ENCODE measurements at regions not wholly inside any gene's neighbourhood (a gene's known extent, or its start where the extent isn't known, plus 50 kb on each side); places are given as distances from the start of the nearest gene placed in this dataset.

DNA sequence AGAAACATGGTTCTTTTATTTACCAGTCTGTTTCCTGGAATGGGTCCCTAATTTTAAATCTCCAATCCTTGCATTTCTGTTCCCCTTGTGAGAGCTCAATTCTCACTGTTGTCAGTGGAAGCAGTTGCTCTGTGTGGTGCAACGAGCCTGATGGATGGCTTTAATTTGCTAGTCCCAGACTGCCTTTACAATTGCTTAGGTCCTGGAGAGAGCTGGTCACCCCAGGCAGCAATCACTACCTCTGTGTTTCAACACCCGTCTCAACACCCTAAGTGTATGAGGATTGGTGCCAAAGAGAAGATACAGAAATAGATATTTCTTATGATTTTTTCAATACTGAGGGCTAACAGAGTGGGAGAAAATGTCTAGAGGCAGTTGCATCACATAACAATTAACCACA is 873.8 kb downstream of the GLUD2 start:
- 0% methylated on average over 2 of the region's 2 CpGs for WGBS (ENCODE audit: insufficient coverage, low coverage, missing lambda C conversion rate)
- in situ Hi-C loops (cut with MboI), result no loop called here
- POLR2A ChIA-PET, result no interaction called here
- TF ChIP-seq PATZ1 (CRISPR knock-in tag; IDR thresholded peaks at IDR 0.05; ENCODE audit: borderline replicate concordance) (no peak), HMG20B (CRISPR knock-in tag; IDR thresholded peaks at IDR 0.05) (no peak), HBP1 (CRISPR knock-in tag; IDR thresholded peaks at IDR 0.05) (no peak), ZSCAN29 (IDR thresholded peaks at IDR 0.05) (no peak), ZNF217 (CRISPR knock-in tag; IDR thresholded peaks at IDR 0.05) (no peak), AFF1 (IDR thresholded peaks at IDR 0.05; ENCODE audit: low read depth in 1 of 2, partially characterized antibody in 2 of 2) (no peak), ZNF280B (CRISPR knock-in tag; IDR thresholded peaks at IDR 0.05) (no peak), ZBTB26 (CRISPR knock-in tag; IDR thresholded peaks at IDR 0.05) (no peak), ZBTB8A (IDR thresholded peaks at IDR 0.05; ENCODE audit: partially characterized antibody) (no peak), U2AF1 (optimal IDR thresholded peaks at IDR 0.05; ENCODE audit: low read depth, low read length) (no peak), SNRNP70 (optimal IDR thresholded peaks at IDR 0.05; ENCODE audit: low read depth, low read length) (no peak), ZNF253 (CRISPR knock-in tag; conservative IDR thresholded peaks at IDR 0.05) (no peak), GATAD2B (IDR thresholded peaks at IDR 0.05; ENCODE audit: borderline replicate concordance) (no peak), FOXJ3 (CRISPR knock-in tag; IDR thresholded peaks at IDR 0.05) (no peak)

More for the DNA sequence above, 873.8 kb downstream of the GLUD2 start:
- Histone ChIP-seq H3K4me2 (ENCODE audit: insufficient read depth, low read length) (no peak overlapping the region), H4K20me1 (replicated peaks; ENCODE audit: control insufficient read depth, insufficient read depth, low read length) (no peaks in the 10 kb centered on the region), H3K27ac (ENCODE audit: extremely low read depth, low read depth, low read length) (no peak overlapping the region), H3K4me1 (replicated peaks in 1 of 2; ENCODE audit: control insufficient read depth in 2 of 2, insufficient read depth in 2 of 2, low read length in 2 of 2) (no peaks in the 10 kb centered on the region), H3K4me3 (no peak overlapping the region), H2AFZ (ENCODE audit: low read depth, low read length) (no peak overlapping the region), H3K79me2 (ENCODE audit: control insufficient read depth, insufficient read depth, low read length) (no peaks in the 10 kb centered on the region), H3K27me3 (ENCODE audit: control insufficient read depth in 2 of 2, insufficient read depth in 2 of 2, low read length in 2 of 2) (no peaks in the 10 kb centered on the region), H3K9me3 (replicated peaks; ENCODE audit: control insufficient read depth, insufficient read depth, low read depth, low read length) (no peaks in the 10 kb centered on the region), H3K9me1 (ENCODE audit: control insufficient read depth, insufficient read depth, low read length) (no peaks in the 10 kb centered on the region), H3K36me3 (ENCODE audit: control insufficient read depth, insufficient read depth, low read length) (no peaks in the 10 kb centered on the region), H3K9ac (ENCODE audit: insufficient read depth in 1 of 2, low read depth in 2 of 2, low read length in 2 of 2) (no peak overlapping the region)
- no TSS peak for BruUV-seq (replicated peaks)
- CTCF ChIA-PET (ENCODE audit: low intra/inter-chr PET ratio), result no interaction called here
- ATAC-seq (no peak), FAIRE-seq (no peak), DNase-seq (ENCODE audit: extremely low read depth in 1 of 4, low spot score in 3 of 4) (no peak)
- intact Hi-C loops (cut with micrococcal nuclease), result no loop called here

Data from K562 (cell line).